Kidney (tissue), 13 donors: ENCODE measurements at regions not wholly inside any gene's neighbourhood (a gene's known extent, or its start where the extent isn't known, plus 50 kb on each side); places are given as distances from the start of the nearest gene placed in this dataset.

Source experiments
- DNase-seq, 5 donors: peaks; one replicate each; pipeline ENCODE4 v3.0.0-alpha.2; 2013 to 2020
- FAIRE-seq: peaks from 2 replicates; lab custom pipeline; 2012; peaks lifted over from hg19 to GRCh38; lab: Jason Lieb, UNC
- H3K27ac ChIP-seq, 2 donors: one replicate each; pipeline ENCODE4 v1.7.0; 2013; ENCODE audit warnings: low read depth in 2 of 2, low read length in 2 of 2, inconsistent platforms in 1 of 2
- H3K27me3 ChIP-seq: one replicate; pipeline ENCODE4 v1.7.1; 2013; ENCODE audit warnings: low read length, inconsistent platforms; ENCODE audit not compliant: control insufficient read depth, insufficient read depth
- H3K36me3 ChIP-seq, 3 donors: one replicate each; pipeline versions ENCODE4 v1.7.0 to v1.7.1; 2013; ENCODE audit warnings: low read length in 3 of 3, control low read depth in 1 of 3, inconsistent platforms in 1 of 3; ENCODE audit not compliant: insufficient read depth in 3 of 3, control insufficient read depth in 2 of 3
- H3K4me1 ChIP-seq, 3 donors: one replicate each; pipeline versions ENCODE4 v1.7.0 to v1.7.1; 2013; ENCODE audit warnings: low read length in 3 of 3, inconsistent platforms in 1 of 3, low read depth in 1 of 3; ENCODE audit not compliant: control insufficient read depth in 2 of 3, insufficient read depth in 2 of 3
- H3K4me3 ChIP-seq, 3 donors: one replicate each; pipeline versions ENCODE4 v1.7.0 to v1.8.1; 2013; ENCODE audit warnings: low read length in 3 of 3, control low read depth in 1 of 3, inconsistent platforms in 1 of 3
- H3K9ac ChIP-seq, 3 donors: one replicate each; pipeline versions ENCODE4 v1.7.0 to v1.7.1; 2013; ENCODE audit warnings: low read length in 3 of 3, control low read depth in 1 of 3, inconsistent platforms in 1 of 3
- H3K9me3 ChIP-seq, 3 donors: one replicate each; pipeline versions ENCODE4 v1.7.0 to v1.7.1; 2013; ENCODE audit warnings: low read length in 3 of 3, control low read depth in 1 of 3, inconsistent platforms in 1 of 3; ENCODE audit not compliant: control insufficient read depth in 2 of 3, insufficient read depth in 1 of 3
- CTCF ChIP-seq: IDR thresholded peaks from 3 replicates; pipeline ENCODE4 v1.5.1; 2012; ENCODE audit warnings: mild to moderate bottlenecking, moderate library complexity, borderline replicate concordance; ENCODE audit not compliant: insufficient read depth; ENCODE audit errors: extremely low read depth
- intact Hi-C: fragments of 100-400 bp; cut with DNase I; formaldehyde crosslinking; loops from one replicate; pipeline ENCODE4 v1.11.1; 2022
- donor health status: control.
- donor health status: control.
- donor health status: control.
- donor health status: control.
- donor health status: control.
- donor health status: DM: yes; HTN: yes; CAD: no.
- donor health status: Normal renal cell carcinoma (clear cell type).

- no peak for TF ChIP-seq CTCF
- no peak overlapping the region for H3K27ac ChIP-seq
- no peaks in the 10 kb centered on the region for H3K4me1 ChIP-seq
- no peak overlapping the region for H3K4me3 ChIP-seq
- FAIRE-seq (no peak), DNase-seq (no peak)
- intact Hi-C loops, result no loop called here
- no peaks in the 10 kb centered on the region for H3K36me3 ChIP-seq
- no peaks in the 10 kb centered on the region for H3K9me3 ChIP-seq
- H3K27me3 ChIP-seq, result no peaks in the 10 kb centered on the region
- no peak overlapping the region for H3K9ac ChIP-seq
Observed at GRCh38 chr15:96720251-96720650, 389.8 kb downstream of the NR2F2 start.

- FAIRE-seq, result no peak
- H3K9ac ChIP-seq, result no peak overlapping the region
- no peaks in the 10 kb centered on the region for H3K27me3 ChIP-seq
- H3K36me3 ChIP-seq, result no peaks in the 10 kb centered on the region
- no peak overlapping the region for H3K27ac ChIP-seq
- no peak for TF ChIP-seq CTCF
- DNase-seq, result no peak
- intact Hi-C loops, result no loop called here
- no peaks in the 10 kb centered on the region for H3K9me3 ChIP-seq
- H3K4me1 ChIP-seq, result no peaks in the 10 kb centered on the region
- no peak overlapping the region for H3K4me3 ChIP-seq
Observed at GRCh38 chr15:96720656-96721055, 390.2 kb downstream of the NR2F2 start.

GRCh38 chr15:96728591-96728990 lies 398.1 kb downstream of the NR2F2 start:
- Histone ChIP-seq H3K9ac (no peak overlapping the region), H3K27me3 (no peaks in the 10 kb centered on the region), H3K4me3 (no peak overlapping the region), H3K9me3 (no peaks in the 10 kb centered on the region), H3K4me1 (peaks cover 0 to 5% (median 5%) of the 10 kb centered on the region in 3 donors), H3K27ac (no peak overlapping the region), H3K36me3 (no peaks in the 10 kb centered on the region)
- intact Hi-C loops, result no loop called here
- FAIRE-seq (no peak), DNase-seq (no peak)
- TF ChIP-seq CTCF, result no peak

- intact Hi-C loops, result no loop called here
- Histone ChIP-seq H3K4me3 (no peak overlapping the region), H3K9ac (no peak overlapping the region), H3K27me3 (no peaks in the 10 kb centered on the region), H3K27ac (peak overlapping the region; percentile 82 to 86), H3K36me3 (no peaks in the 10 kb centered on the region), H3K9me3 (no peaks in the 10 kb centered on the region), H3K4me1 (peaks cover 0 to 7% (median 5%) of the 10 kb centered on the region in 3 donors)
- TF ChIP-seq CTCF, result no peak
- DNase-seq (no peak), FAIRE-seq (no peak)
Observed at GRCh38 chr15:96732704-96733103, 402.2 kb downstream of the NR2F2 start.
